H9 (cell line): ENCODE measurements at regions not wholly inside any gene's neighbourhood (a gene's known extent, or its start where the extent isn't known, plus 50 kb on each side); places are given as distances from the start of the nearest gene placed in this dataset.

Experiments
- DNase-seq: peaks from one replicate; pipeline ENCODE4 v3.0.0-alpha.2; 2017
- H2AFZ ChIP-seq: one replicate; pipeline ENCODE4 v1.6.1; 2013; ENCODE audit warnings: mild to moderate bottlenecking, low read length, control low read depth, moderate library complexity
- H2AK5ac ChIP-seq: 2 replicates; pipeline ENCODE4 v1.6.1; 2013; ENCODE audit warnings: low read length, control low read depth, mixed read lengths; ENCODE audit not compliant: insufficient read length
- H2BK120ac ChIP-seq: one replicate; pipeline ENCODE4 v1.6.1; 2013; ENCODE audit warnings: low read depth, mild to moderate bottlenecking, low read length, control low read depth, inconsistent platforms; ENCODE audit not compliant: poor library complexity, severe bottlenecking
- H2BK12ac ChIP-seq: 2 replicates; pipeline ENCODE4 v1.6.1; 2013; ENCODE audit warnings: low read length, control low read depth, mixed read lengths, low read depth; ENCODE audit not compliant: insufficient read length
- H2BK15ac ChIP-seq: 2 replicates; pipeline ENCODE4 v1.6.1; 2013; ENCODE audit warnings: low read depth, low read length, control low read depth
- H2BK20ac ChIP-seq: one replicate; pipeline ENCODE4 v1.6.1; 2013; ENCODE audit warnings: low read depth, mild to moderate bottlenecking, low read length, control low read depth, inconsistent platforms; ENCODE audit not compliant: poor library complexity, severe bottlenecking
- H2BK5ac ChIP-seq: 2 replicates; pipeline ENCODE4 v1.6.1; 2013; ENCODE audit warnings: low read length, control low read depth, mixed read lengths; ENCODE audit not compliant: insufficient read length
- H3K14ac ChIP-seq: 2 replicates; pipeline ENCODE4 v1.6.1; 2013; ENCODE audit warnings: low read length, control low read depth; ENCODE audit not compliant: insufficient read depth
- H3K18ac ChIP-seq: 2 replicates; pipeline ENCODE4 v1.6.1; 2013; ENCODE audit warnings: low read depth, mild to moderate bottlenecking, mixed read lengths, low read length, control low read depth; ENCODE audit not compliant: insufficient read length
- H3K23ac ChIP-seq: 2 replicates; pipeline ENCODE4 v1.6.1; 2013; ENCODE audit warnings: low read length, control low read depth, mixed read lengths, low read depth; ENCODE audit not compliant: insufficient read length
- H3K23me2 ChIP-seq: 2 replicates; pipeline ENCODE4 v1.6.1; 2013; ENCODE audit warnings: low read depth, mild to moderate bottlenecking, mixed read lengths, low read length, control low read depth; ENCODE audit not compliant: insufficient read length, poor library complexity, severe bottlenecking
- H3K27ac ChIP-seq: 2 replicates; pipeline ENCODE4 v1.5.1; 2013; ENCODE audit warnings: low read length, control low read depth, mixed read lengths, low read depth; ENCODE audit not compliant: insufficient read length
- H3K27me3 ChIP-seq: 2 replicates; pipeline ENCODE4 v1.6.1; 2013; ENCODE audit warnings: low read length, control low read depth, inconsistent platforms; ENCODE audit not compliant: insufficient read depth
- H3K4ac ChIP-seq: 2 replicates; pipeline ENCODE4 v1.6.1; 2013; ENCODE audit warnings: low read depth, mild to moderate bottlenecking, control low read depth, inconsistent platforms, low read length, moderate library complexity
- H3K4me1 ChIP-seq: 2 replicates; pipeline ENCODE4 v1.6.1; 2013; ENCODE audit warnings: low read length, control low read depth, inconsistent platforms; ENCODE audit not compliant: insufficient read depth
- H3K4me2 ChIP-seq: 2 replicates; pipeline ENCODE4 v1.6.1; 2013; ENCODE audit warnings: low read length, control low read depth, mixed read lengths; ENCODE audit not compliant: insufficient read length, insufficient read depth
- H3K56ac ChIP-seq: 2 replicates; pipeline ENCODE4 v1.6.1; 2013; ENCODE audit warnings: low read depth, mild to moderate bottlenecking, mixed read lengths, low read length, control low read depth; ENCODE audit not compliant: insufficient read length
- H3K79me1 ChIP-seq: 2 replicates; pipeline ENCODE4 v1.6.1; 2013; ENCODE audit warnings: low read depth, mild to moderate bottlenecking, moderate library complexity, low read length, control low read depth, inconsistent platforms; ENCODE audit not compliant: insufficient read depth, poor library complexity, severe bottlenecking
- H3K79me2 ChIP-seq: 2 replicates; pipeline ENCODE4 v1.6.1; 2013; ENCODE audit warnings: low read length, control low read depth, inconsistent platforms; ENCODE audit not compliant: insufficient read depth
- H3K9ac ChIP-seq: 2 replicates; pipeline ENCODE4 v1.6.1; 2013; ENCODE audit warnings: low read length, control low read depth, mixed read lengths; ENCODE audit not compliant: insufficient read length; ENCODE audit errors: extremely low read depth
- H3K9me3 ChIP-seq: one replicate; pipeline ENCODE4 v1.6.1; 2013; ENCODE audit warnings: low read depth, low read length, inconsistent platforms; ENCODE audit not compliant: control insufficient read depth
- H3T11ph ChIP-seq: one replicate; pipeline ENCODE4 v1.6.1; 2013; ENCODE audit warnings: mild to moderate bottlenecking, low read length, control low read depth, inconsistent platforms
- H4K20me1 ChIP-seq: one replicate; pipeline ENCODE4 v1.6.1; 2013; ENCODE audit not compliant: control insufficient read depth, insufficient read length, insufficient read depth
- H4K5ac ChIP-seq: 2 replicates; pipeline ENCODE4 v1.6.1; 2013; ENCODE audit warnings: low read depth, mild to moderate bottlenecking, mixed read lengths, low read length, control low read depth; ENCODE audit not compliant: insufficient read length
- H4K8ac ChIP-seq: replicated peaks from 2 replicates; pipeline ENCODE4 v1.6.1; 2013; ENCODE audit warnings: low read length, control low read depth, mixed read lengths, low read depth; ENCODE audit not compliant: insufficient read length
- H4K91ac ChIP-seq: 2 replicates; pipeline ENCODE4 v1.6.1; 2013; ENCODE audit warnings: low read depth, mild to moderate bottlenecking, moderate library complexity, mixed read lengths, low read length, control low read depth; ENCODE audit not compliant: insufficient read length
- H3K27ac Mint-ChIP-seq, 3 experiments: 2 replicates in 2 of 3; 3 replicates in 1 of 3; pipeline ENCODE4 v1.8.0; 2020 to 2021; ENCODE audit warnings: mixed read lengths in 3 of 3, mild to moderate bottlenecking in 1 of 3, moderate library complexity in 1 of 3
- H3K27me3 Mint-ChIP-seq: 2 replicates; pipeline ENCODE4 v1.8.0; 2021; ENCODE audit warnings: low read depth, mild to moderate bottlenecking, moderate library complexity, mixed read lengths
- H3K36me3 Mint-ChIP-seq, 3 experiments: 2 replicates in 2 of 3; 3 replicates in 1 of 3; pipeline ENCODE4 v1.8.0; 2020 to 2021; ENCODE audit warnings: low read depth in 3 of 3, mixed read lengths in 3 of 3; ENCODE audit not compliant: insufficient read depth in 1 of 3
- H3K4me1 Mint-ChIP-seq, 2 experiments: 2 replicates each; pipeline ENCODE4 v1.8.0; 2020; ENCODE audit warnings: mixed read lengths in 2 of 2
- H3K4me3 Mint-ChIP-seq, 2 experiments: 2 replicates in 1 of 2; 3 replicates in 1 of 2; pipeline ENCODE4 v1.8.0; 2020 to 2021; ENCODE audit warnings: mild to moderate bottlenecking in 2 of 2, mixed read lengths in 2 of 2, moderate library complexity in 1 of 2
- H3K9me3 Mint-ChIP-seq, 2 experiments: 2 replicates in 1 of 2; 3 replicates in 1 of 2; pipeline ENCODE4 v1.8.0; 2020; ENCODE audit warnings: mild to moderate bottlenecking in 2 of 2, mixed read lengths in 2 of 2, moderate library complexity in 1 of 2
- CTCF ChIP-seq: fragments of 200-600 bp; sonication (generic); conservative IDR thresholded peaks from 3 replicates; pipeline ENCODE4 v1.8.0; 2021; ENCODE audit warnings: antibody characterized with exemption, mild to moderate bottlenecking
- WGBS: extraction: QIAGEN DNeasy Blood & Tissue Kit; methylation state at CpG from one replicate; pipeline ENCODE4 v1.1.7; 2013; ENCODE audit warnings: missing lambda C conversion rate, low lambda C conversion rate, mixed read lengths; ENCODE audit not compliant: insufficient read length; ENCODE audit errors: extremely low coverage; 5-methylcytosine and 5-hydroxymethylcytosine counted together

- Histone ChIP-seq H2BK5ac (no peak overlapping the region), H3K56ac (no peak overlapping the region), H2BK20ac (no peak overlapping the region), H4K5ac (no peak overlapping the region), H3K79me2 (no peaks in the 10 kb centered on the region), H2AFZ (no peak overlapping the region), H4K91ac (no peak overlapping the region), H2BK120ac (no peak overlapping the region), H3K14ac (no peak overlapping the region), H4K8ac (no peak overlapping the region), H2BK15ac (no peak overlapping the region), H3K9ac (no peak overlapping the region), H3K79me1 (no peaks in the 10 kb centered on the region), H3K4me1 (no peaks in the 10 kb centered on the region; the same call in 1 of the 2 replicates), H3K27me3 (no peaks in the 10 kb centered on the region), H2AK5ac (no peak overlapping the region), H2BK12ac (no peak overlapping the region), H4K20me1 (no peaks in the 10 kb centered on the region), H3T11ph (no peak overlapping the region), H3K23ac (no peak overlapping the region), H3K4ac (no peak overlapping the region), H3K9me3 (no peaks in the 10 kb centered on the region), H3K18ac (no peak overlapping the region), H3K23me2 (no peaks in the 10 kb centered on the region), H3K27ac (no peak overlapping the region), H3K4me2 (no peak overlapping the region)
- DNase-seq = no peak
- peaks cover 9 to 14% of the 10 kb centered on the region in 2 experiments for H3K4me1 Mint-ChIP-seq
- peaks cover 0 to 4% of the 10 kb centered on the region in 2 experiments; a peak in 1 of 5 replicates for H3K9me3 Mint-ChIP-seq
- H3K36me3 Mint-ChIP-seq = no peaks in the 10 kb centered on the region
- WGBS = no CpG with 5 or more reads among the region's 21 CpGs
- no peak overlapping the region for H3K4me3 Mint-ChIP-seq
- H3K27ac Mint-ChIP-seq = no peak overlapping the region
- H3K27me3 Mint-ChIP-seq = peaks cover 15% of the 10 kb centered on the region
- no peak for TF ChIP-seq CTCF
Observed at GRCh38 chr16:86069736-86070298, 170.9 kb downstream of the IRF8 start.
